IMR-90 (cell line): ENCODE measurements at regions not wholly inside any gene's neighbourhood (a gene's known extent, or its start where the extent isn't known, plus 50 kb on each side); places are given as distances from the start of the nearest gene placed in this dataset.
"Not testable (repeated sequence)": the region's sequence is repeated elsewhere in the genome, so short reads cannot be mapped to it uniquely, and the experiment has no call there.

Experiments
- ATAC-seq: fragments of 200-7000 bp; cut with Tn5 transposase; 2 replicates; pipeline ENCODE4 v1.9.1; 2020; ENCODE audit warnings: low read depth, mild to moderate bottlenecking, moderate library complexity
- BruUV-seq: library from RNA; stranded (reverse); fragments of 400-500 nt; replicated peaks from 2 replicates; lab custom pipeline; 2021; lab: Mats Ljungman, UMichigan
- CTCF ChIA-PET: fragments of 300-600 bp; formaldehyde crosslinking; extraction: SDS; loops from one replicate; lab custom pipeline; 2021; ENCODE audit warnings: antibody characterized with exemption; lab: Yijun Ruan, JAX
- POLR2A ChIA-PET: fragments of 300-600 bp; sonication (Branson Sonifier 250); formaldehyde crosslinking; loops from one replicate; lab custom pipeline; 2022; ENCODE audit warnings: antibody characterized with exemption; ENCODE audit not compliant: unreplicated experiment; lab: Charles Lee
- DNase-seq: peaks from one replicate; pipeline ENCODE4 v3.0.0; 2013
- H2AFZ ChIP-seq: replicated peaks from 2 replicates; pipeline ENCODE3; 2013; ENCODE audit warnings: low read length, mild to moderate bottlenecking; ENCODE audit not compliant: poor library complexity
- H2AK5ac ChIP-seq: 2 replicates; pipeline ENCODE4 v1.6.1; 2013; ENCODE audit warnings: low read depth, low read length, inconsistent platforms
- H2AK9ac ChIP-seq: replicated peaks from 2 replicates; pipeline ENCODE3; 2013; ENCODE audit warnings: mild to moderate bottlenecking, low read depth, low read length, moderate library complexity; ENCODE audit not compliant: poor library complexity
- H2BK120ac ChIP-seq: 2 replicates; pipeline ENCODE4 v1.6.1; 2013; ENCODE audit warnings: low read depth, low read length, inconsistent platforms
- H2BK15ac ChIP-seq: 3 replicates; pipeline ENCODE4 v1.6.1; 2013; ENCODE audit warnings: low read depth, low read length, inconsistent platforms
- H2BK20ac ChIP-seq: 2 replicates; pipeline ENCODE4 v1.6.1; 2013; ENCODE audit warnings: low read depth, mild to moderate bottlenecking, inconsistent platforms, low read length, moderate library complexity
- H2BK5ac ChIP-seq: 2 replicates; pipeline ENCODE4 v1.6.1; 2013; ENCODE audit warnings: mild to moderate bottlenecking, low read depth, low read length, inconsistent platforms; ENCODE audit not compliant: poor library complexity, severe bottlenecking
- H3K14ac ChIP-seq: replicated peaks from 2 replicates; pipeline ENCODE4 v1.6.1; 2013; ENCODE audit warnings: low read depth, low read length, inconsistent platforms
- H3K18ac ChIP-seq: 2 replicates; pipeline ENCODE4 v1.6.1; 2013; ENCODE audit warnings: low read depth, low read length, control low read depth
- H3K23ac ChIP-seq: 2 replicates; pipeline ENCODE4 v1.6.1; 2013; ENCODE audit warnings: low read depth, low read length, inconsistent platforms
- H3K27ac ChIP-seq: 2 replicates; pipeline ENCODE4 v1.5.1; 2013; ENCODE audit warnings: mild to moderate bottlenecking, control low read depth, low read length; ENCODE audit not compliant: insufficient read depth
- H3K27me3 ChIP-seq: 2 replicates; pipeline ENCODE4 v1.6.1; 2013; ENCODE audit warnings: low read length; ENCODE audit not compliant: control insufficient read depth, insufficient read depth
- H3K36me3 ChIP-seq: 2 replicates; pipeline ENCODE4 v1.6.1; 2013; ENCODE audit warnings: low read length, mixed read lengths; ENCODE audit not compliant: control insufficient read depth, insufficient read depth
- H3K4ac ChIP-seq: 2 replicates; pipeline ENCODE4 v1.6.1; 2013; ENCODE audit warnings: low read depth, low read length, inconsistent platforms
- H3K4me1 ChIP-seq: 2 replicates; pipeline ENCODE4 v1.6.1; 2013; ENCODE audit warnings: low read length, mixed read lengths; ENCODE audit not compliant: control insufficient read depth, insufficient read depth
- H3K4me2 ChIP-seq: 2 replicates; pipeline ENCODE4 v1.6.1; 2013; ENCODE audit warnings: low read depth, mild to moderate bottlenecking, control low read depth, low read length, moderate library complexity
- H3K4me3 ChIP-seq: 2 replicates; pipeline ENCODE4 v1.5.1; 2013; ENCODE audit warnings: low read depth, mild to moderate bottlenecking, control low read depth, low read length, moderate library complexity; ENCODE audit not compliant: insufficient read depth
- H3K56ac ChIP-seq: 2 replicates; pipeline ENCODE4 v1.6.1; 2013; ENCODE audit warnings: low read length, inconsistent platforms; ENCODE audit not compliant: insufficient read depth; ENCODE audit errors: extremely low read depth
- H3K79me1 ChIP-seq, 2 experiments: 2 replicates each; pipeline ENCODE4 v1.6.1; 2013; ENCODE audit warnings: low read length in 2 of 2, inconsistent platforms in 1 of 2, low read depth in 1 of 2
- H3K9ac ChIP-seq: 2 replicates; pipeline ENCODE4 v1.6.1; 2013; ENCODE audit warnings: low read depth, low read length, control low read depth
- H3K9me1 ChIP-seq: 2 replicates; pipeline ENCODE4 v1.6.1; 2013; ENCODE audit warnings: low read length, inconsistent platforms; ENCODE audit not compliant: insufficient read depth
- H3K9me3 ChIP-seq: 2 replicates; pipeline ENCODE4 v1.6.1; 2013; ENCODE audit warnings: low read length; ENCODE audit not compliant: control insufficient read depth, insufficient read depth
- H4K20me1 ChIP-seq: 2 replicates; pipeline ENCODE4 v1.6.1; 2013; ENCODE audit warnings: low read length, inconsistent platforms; ENCODE audit not compliant: insufficient read depth
- H4K5ac ChIP-seq: 2 replicates; pipeline ENCODE4 v1.6.1; 2013; ENCODE audit warnings: mild to moderate bottlenecking, low read depth, low read length, control low read depth
- H4K8ac ChIP-seq, 2 experiments: 2 replicates each; pipeline ENCODE4 v1.6.1; 2013; ENCODE audit warnings: low read depth in 2 of 2, low read length in 2 of 2, control low read depth in 1 of 2, inconsistent platforms in 1 of 2
- H4K91ac ChIP-seq: 2 replicates; pipeline ENCODE4 v1.6.1; 2013; ENCODE audit warnings: low read depth, low read length, inconsistent platforms; ENCODE audit not compliant: insufficient read depth
- WGBS, 2 experiments: methylation state at CpG; one replicate each; pipeline versions ENCODE4 v1.1.5 to v1.1.7; 2013; ENCODE audit warnings: missing lambda C conversion rate in 2 of 2; ENCODE audit not compliant: insufficient read length in 1 of 2; ENCODE audit errors: extremely low coverage in 2 of 2; 5-methylcytosine and 5-hydroxymethylcytosine counted together
- dilution Hi-C: fragments of 300-500 bp; cut with HindIII; formaldehyde crosslinking; loops from one replicate; pipeline ENCODE4 v1.14.3; 2018; ENCODE audit warnings: low sequenced_read_pairs; ENCODE audit not compliant: unreplicated experiment
- in situ Hi-C: fragments of 300-500 bp; cut with MboI; formaldehyde crosslinking; loops from 3 replicates; pipeline ENCODE4 v1.14.3; 2019; ENCODE audit warnings: low sequenced_read_pairs, inconsistent platforms, mixed read lengths
- intact Hi-C: fragments of 100-400 bp; cut with micrococcal nuclease; formaldehyde crosslinking; loops from 2 replicates; pipeline ENCODE4 v1.10.0; 2022

DNA sequence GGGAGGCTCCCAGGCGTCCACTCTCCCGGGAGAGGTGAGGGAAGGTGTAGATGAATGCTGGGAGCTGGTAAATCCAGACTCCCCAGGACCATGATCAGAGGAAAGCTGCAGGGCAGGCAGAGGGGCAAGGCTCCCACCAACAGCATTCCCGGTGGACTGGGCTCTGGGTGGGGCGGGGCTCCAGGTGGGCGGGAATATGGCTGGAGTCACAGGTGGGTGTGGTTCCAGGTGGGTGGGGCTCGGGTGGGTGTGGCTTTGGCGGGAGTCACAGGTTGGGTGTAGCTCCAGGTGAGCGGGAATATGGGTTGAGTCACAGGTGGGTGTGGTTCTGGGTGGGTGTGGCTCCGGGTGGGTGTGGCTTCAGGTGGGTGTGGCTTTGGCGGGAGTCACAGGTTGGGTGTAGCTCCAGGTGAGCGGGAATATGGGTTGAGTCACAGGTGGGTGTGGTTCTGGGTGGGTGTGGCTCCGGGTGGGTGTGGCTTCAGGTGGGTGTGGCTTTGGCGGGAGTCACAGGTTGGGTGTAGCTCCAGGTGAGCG, 117.7 kb downstream of the FAM53A start:
- H4K91ac ChIP-seq, H3K14ac ChIP-seq, H2BK5ac ChIP-seq, POLR2A ChIA-PET, H2AK5ac ChIP-seq, ATAC-seq, H2AFZ ChIP-seq, H3K4me1 ChIP-seq, H3K18ac ChIP-seq, H4K20me1 ChIP-seq, H3K9me3 ChIP-seq, H2BK20ac ChIP-seq, DNase-seq, H3K9me1 ChIP-seq, H2BK15ac ChIP-seq, H3K79me1 ChIP-seq, H3K4me3 ChIP-seq, in situ Hi-C loops, H4K8ac ChIP-seq, H3K4me2 ChIP-seq, H3K23ac ChIP-seq, H3K36me3 ChIP-seq, H3K56ac ChIP-seq, H3K4ac ChIP-seq, BruUV-seq, dilution Hi-C loops, H3K27ac ChIP-seq, H2BK120ac ChIP-seq, H4K5ac ChIP-seq, H3K9ac ChIP-seq, intact Hi-C loops, CTCF ChIA-PET: not testable (repeated sequence)
- 37% methylated on average over 2 of the region's 14 CpGs; no CpG with 5 or more reads in 1 of the 2 experiments for WGBS, 2 experiments
- Histone ChIP-seq H3K27me3 (peaks cover 35% of the 10 kb centered on the region), H2AK9ac (peak overlapping the region; percentile 37)
